ENCODE measurements at regions not wholly inside any gene's neighbourhood (a gene's known extent, or its start where the extent isn't known, plus 50 kb on each side); places are given as distances from the start of the nearest gene placed in this dataset.

GRCh38 chr7:46243406-46243805 is 322.3 kb upstream of the IGFBP3 start (continued):
- TF ChIP-seq ZBTB33 (IDR thresholded peaks at IDR 0.05) (no peak), TAF1 (conservative IDR thresholded peaks at IDR 0.05) (no peak), ATF3 (IDR thresholded peaks at IDR 0.05) (no peak), EGR1 (IDR thresholded peaks at IDR 0.05; ENCODE audit: low read depth in 2 of 2) (no peak)

DNA sequence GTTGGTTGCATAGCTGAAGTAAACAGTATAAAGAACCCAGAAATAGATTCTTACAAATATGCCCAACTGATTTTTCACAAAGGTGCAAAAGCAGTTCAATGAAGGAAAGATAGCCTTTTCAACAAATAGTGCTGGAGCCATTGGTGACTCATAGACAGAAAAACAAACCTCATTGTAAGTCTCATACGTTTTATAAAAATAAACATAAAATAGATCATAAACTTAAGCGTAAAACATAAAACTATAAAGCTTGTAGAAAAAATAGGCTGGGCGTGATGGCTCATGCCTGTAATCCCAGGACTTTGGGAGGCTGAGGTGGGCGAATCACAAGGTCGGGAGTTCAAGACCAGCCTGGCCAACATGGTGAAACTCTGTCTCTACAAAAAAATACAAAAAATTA is 318.8 kb upstream of the IGFBP3 start:
- TF ChIP-seq RAD21 (IDR thresholded peaks at IDR 0.05) (no peak), GABPA (IDR thresholded peaks at IDR 0.05 in 1 of 2, conservative IDR thresholded peaks at IDR 0.05 in 1 of 2) (no peak), FOXA1 (IDR thresholded peaks at IDR 0.05) (no peak), EGR1 (IDR thresholded peaks at IDR 0.05; ENCODE audit: low read depth in 2 of 2) (no peak), RXRA (IDR thresholded peaks at IDR 0.05) (no peak), TAF1 (conservative IDR thresholded peaks at IDR 0.05) (no peak), HNF4A (conservative IDR thresholded peaks at IDR 0.05) (no peak), YY1 (IDR thresholded peaks at IDR 0.05) (no peak), CTCF (IDR thresholded peaks at IDR 0.05; ENCODE audit: low read depth, low read length, missing input control) (no peak), FOXA2 (IDR thresholded peaks at IDR 0.05) (no peak), ATF3 (IDR thresholded peaks at IDR 0.05) (no peak), HNF4G (IDR thresholded peaks at IDR 0.05) (no peak), REST (IDR thresholded peaks at IDR 0.05) (no peak), NR2F2 (IDR thresholded peaks at IDR 0.05) (no peak)
- TF ChIP-seq, protein P1, sequence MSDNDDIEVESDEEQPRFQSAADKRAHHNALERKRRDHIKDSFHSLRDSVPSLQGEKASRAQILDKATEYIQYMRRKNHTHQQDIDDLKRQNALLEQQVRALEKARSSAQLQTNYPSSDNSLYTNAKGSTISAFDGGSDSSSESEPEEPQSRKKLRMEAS (IDR thresholded peaks at IDR 0.05): no peak
- DNase-seq (ENCODE audit: low spot score): no peak
- Histone ChIP-seq H3K27me3 (ENCODE audit: control insufficient read depth in 4 of 4, insufficient read depth in 4 of 4, low read length in 3 of 4) (no peaks in the 10 kb centered on the region), H3K4me1 (ENCODE audit: control insufficient read depth in 4 of 4, insufficient read depth in 4 of 4, low read length in 3 of 4) (no peaks in the 10 kb centered on the region), H3K36me3 (ENCODE audit: control insufficient read depth in 4 of 4, insufficient read depth in 3 of 4, low read depth in 1 of 4, low read length in 3 of 4) (no peaks in the 10 kb centered on the region), H3K9me3 (ENCODE audit: control insufficient read depth in 4 of 4, low read length in 3 of 4) (no peaks in the 10 kb centered on the region), H3K9ac (ENCODE audit: low read depth in 1 of 2, low read length in 2 of 2) (no peak overlapping the region), H3K4me3 (ENCODE audit: low read depth in 1 of 3, low read length in 3 of 3) (no peak overlapping the region), H3K27ac (ENCODE audit: low read depth in 1 of 2, low read length in 2 of 2) (no peak overlapping the region)
- WGBS: 89% methylated on average over 5 of the region's 5 CpGs

Measured in liver (tissue), 8 donors.